ENCODE measurements at regions not wholly inside any gene's neighbourhood (a gene's known extent, or its start where the extent isn't known, plus 50 kb on each side); places are given as distances from the start of the nearest gene placed in this dataset.

- no peak for TF ChIP-seq POLR2A (IDR thresholded peaks at IDR 0.05)
- no peak for TF ChIP-seq CTCF (IDR thresholded peaks at IDR 0.05)
These were observed 72.3 kb upstream of the PPP2R5A start for GRCh38 chr1:212212906-212213305.
